DND-41 (cell line): ENCODE measurements at regions not wholly inside any gene's neighbourhood (a gene's known extent, or its start where the extent isn't known, plus 50 kb on each side); places are given as distances from the start of the nearest gene placed in this dataset.

Source experiments
- CTCF ChIP-seq: IDR thresholded peaks from 2 replicates; pipeline ENCODE4 v1.5.1; 2012; ENCODE audit warnings: borderline replicate concordance, low read length, moderate library complexity, mild to moderate bottlenecking; ENCODE audit not compliant: poor library complexity, severe bottlenecking; ENCODE audit errors: extremely low read depth
- EZH2 ChIP-seq: IDR thresholded peaks from 3 replicates; pipeline ENCODE4 v1.6.1; 2012; ENCODE audit warnings: borderline replicate concordance, low read depth, mild to moderate bottlenecking, moderate library complexity, low read length, inconsistent platforms; ENCODE audit not compliant: severe bottlenecking

- no peak for TF ChIP-seq CTCF
- no peak for TF ChIP-seq EZH2
Measured at GRCh38 chr13:26948353-26948752, 187.8 kb upstream of the GPR12 start.
